H1 (cell line): ENCODE measurements at regions not wholly inside any gene's neighbourhood (a gene's known extent, or its start where the extent isn't known, plus 50 kb on each side); places are given as distances from the start of the nearest gene placed in this dataset.
A peak's percentile ranks its signal among the peaks of the same experiment; 100 is the strongest.

ENCODE experiments used
- CTCF ChIA-PET: fragments of 300-600 bp; sonication (Branson Sonifier 250); formaldehyde crosslinking; loops from one replicate; lab custom pipeline; 2021; ENCODE audit not compliant: partially characterized antibody; lab: Charles Lee
- POLR2A ChIA-PET: fragments of 300-600 bp; sonication (Branson Sonifier 250); formaldehyde crosslinking; loops from one replicate; lab custom pipeline; 2021; ENCODE audit warnings: inconsistent platforms; ENCODE audit not compliant: partially characterized antibody; lab: Charles Lee
- DNase-seq, 2 experiments: peaks; one replicate each; pipeline versions ENCODE4 v3.0.0 to v3.0.0-alpha.2; 2010 to 2022; ENCODE audit warnings: low spot score in 2 of 2, low read depth in 1 of 2, mixed read lengths in 1 of 2
- FAIRE-seq: peaks from 2 replicates; lab custom pipeline; 2011; peaks lifted over from hg19 to GRCh38; lab: Jason Lieb, UNC
- H2AFZ ChIP-seq: 2 replicates; pipeline ENCODE4 v1.8.1; 2012; ENCODE audit warnings: low read length, inconsistent platforms
- H2AK5ac ChIP-seq: 2 replicates; pipeline ENCODE4 v1.6.1; 2013; ENCODE audit warnings: low read depth, low read length
- H2BK120ac ChIP-seq: replicated peaks from 2 replicates; pipeline ENCODE3; 2013; ENCODE audit warnings: low read depth, low read length, inconsistent platforms
- H2BK12ac ChIP-seq: 2 replicates; pipeline ENCODE4 v1.6.1; 2013; ENCODE audit warnings: low read depth, low read length
- H2BK15ac ChIP-seq: 2 replicates; pipeline ENCODE4 v1.6.1; 2013; ENCODE audit warnings: low read length
- H2BK20ac ChIP-seq: 2 replicates; pipeline ENCODE4 v1.6.1; 2013; ENCODE audit warnings: low read length
- H2BK5ac ChIP-seq: 2 replicates; pipeline ENCODE4 v1.6.1; 2013; ENCODE audit warnings: low read depth, low read length
- H3K14ac ChIP-seq: 2 replicates; pipeline ENCODE4 v1.6.1; 2013; ENCODE audit warnings: inconsistent platforms; ENCODE audit not compliant: insufficient read length
- H3K18ac ChIP-seq: 2 replicates; pipeline ENCODE4 v1.6.1; 2013; ENCODE audit warnings: low read length; ENCODE audit errors: extremely low read depth
- H3K23ac ChIP-seq: 2 replicates; pipeline ENCODE4 v1.6.1; 2013; ENCODE audit warnings: inconsistent platforms; ENCODE audit not compliant: insufficient read length
- H3K23me2 ChIP-seq: 2 replicates; pipeline ENCODE4 v1.6.1; 2013; ENCODE audit warnings: low read depth, low read length
- H3K27ac ChIP-seq: 2 replicates; pipeline ENCODE4 v1.6.1; 2011; ENCODE audit warnings: low read depth, low read length, inconsistent platforms
- H3K27me3 ChIP-seq, 4 experiments: replicated peaks in 1 of 4; 1 replicate in 1 of 4; 2 replicates in 3 of 4; pipeline versions ENCODE4 v1.6.1 to v1.8.1; 2011 to 2013; ENCODE audit warnings: low read length in 3 of 4, mild to moderate bottlenecking in 3 of 4, inconsistent platforms in 2 of 4, mixed read lengths in 2 of 4, moderate library complexity in 1 of 4; ENCODE audit not compliant: control insufficient read depth in 3 of 4, insufficient read depth in 3 of 4; ENCODE audit errors: extremely low read depth in 1 of 4
- H3K36me3 ChIP-seq, 4 experiments: 2 replicates each; pipeline versions ENCODE4 v1.6.1 to v1.8.1; 2011 to 2013; ENCODE audit warnings: mild to moderate bottlenecking in 4 of 4, low read length in 3 of 4, moderate library complexity in 2 of 4, control low read depth in 1 of 4, inconsistent platforms in 1 of 4; ENCODE audit not compliant: insufficient read depth in 4 of 4, control insufficient read depth in 2 of 4
- H3K4ac ChIP-seq: replicated peaks from 2 replicates; pipeline ENCODE3; 2013; ENCODE audit warnings: low read length, low read depth, mixed read lengths, inconsistent platforms; ENCODE audit not compliant: insufficient read length
- H3K4me1 ChIP-seq, 4 experiments: replicated peaks in 1 of 4; 1 replicate in 1 of 4; 2 replicates in 3 of 4; pipeline versions ENCODE4 v1.6.1 to v1.8.1; 2011 to 2013; ENCODE audit warnings: low read length in 3 of 4, inconsistent platforms in 2 of 4, mixed read lengths in 1 of 4; ENCODE audit not compliant: insufficient read depth in 4 of 4, control insufficient read depth in 3 of 4
- H3K4me2 ChIP-seq, 2 experiments: 2 replicates each; pipeline versions ENCODE4 v1.6.1 to v1.8.1; 2011 to 2013; ENCODE audit warnings: low read depth in 2 of 2, low read length in 2 of 2, control low read depth in 1 of 2, inconsistent platforms in 1 of 2, mild to moderate bottlenecking in 1 of 2; ENCODE audit not compliant: insufficient read depth in 1 of 2
- H3K4me3 ChIP-seq, 4 experiments: fragments of 200-600, 300-600 bp in 1 of 4; sonication (generic), shearing (Covaris generic), sonication (Bioruptor Twin) in 1 of 4; 2 replicates each; pipeline versions ENCODE4 v1.5.1 to v1.8.1; 2011 to 2016; ENCODE audit warnings: low read length in 4 of 4, low read depth in 3 of 4, control low read depth in 2 of 4, inconsistent platforms in 2 of 4, mild to moderate bottlenecking in 2 of 4, mixed read lengths in 1 of 4, moderate library complexity in 1 of 4; ENCODE audit not compliant: insufficient read depth in 2 of 4; ENCODE audit errors: extremely low read depth in 1 of 4
- H3K56ac ChIP-seq: replicated peaks from 2 replicates; pipeline ENCODE3; 2013; ENCODE audit warnings: low read depth, mild to moderate bottlenecking, mixed read lengths, low read length, inconsistent platforms; ENCODE audit not compliant: insufficient read length
- H3K79me1 ChIP-seq: 2 replicates; pipeline ENCODE4 v1.6.1; 2013; ENCODE audit warnings: low read depth, low read length, control low read depth
- H3K79me2 ChIP-seq, 2 experiments: 2 replicates each; pipeline versions ENCODE4 v1.6.1 to v1.8.1; 2012 to 2013; ENCODE audit warnings: low read length in 2 of 2, mild to moderate bottlenecking in 2 of 2, inconsistent platforms in 1 of 2; ENCODE audit not compliant: insufficient read depth in 2 of 2, control insufficient read depth in 1 of 2
- H3K9ac ChIP-seq, 4 experiments: replicated peaks in 1 of 4; 1 replicate in 1 of 4; 2 replicates in 3 of 4; pipeline versions ENCODE4 v1.6.1 to v1.8.1; 2011 to 2013; ENCODE audit warnings: low read depth in 3 of 4, low read length in 3 of 4, control low read depth in 2 of 4, mild to moderate bottlenecking in 2 of 4, moderate library complexity in 2 of 4, inconsistent platforms in 1 of 4; ENCODE audit errors: extremely low read depth in 1 of 4
- H3K9me3 ChIP-seq, 2 experiments: 2 replicates each; pipeline versions ENCODE4 v1.6.1 to v1.8.1; 2012 to 2013; ENCODE audit warnings: mild to moderate bottlenecking in 2 of 2, moderate library complexity in 2 of 2, control low read depth in 1 of 2, inconsistent platforms in 1 of 2, low read depth in 1 of 2, low read length in 1 of 2, mixed read lengths in 1 of 2; ENCODE audit not compliant: insufficient read depth in 2 of 2
- H4K20me1 ChIP-seq, 2 experiments: replicated peaks in 1 of 2; 2 replicates each; pipeline versions ENCODE3 to v1.8.1; 2011 to 2013; ENCODE audit warnings: inconsistent platforms in 2 of 2, low read length in 2 of 2, mild to moderate bottlenecking in 1 of 2; ENCODE audit not compliant: insufficient read depth in 2 of 2, control insufficient read depth in 1 of 2
- H4K5ac ChIP-seq: 2 replicates; pipeline ENCODE4 v1.6.1; 2013; ENCODE audit warnings: low read length, low read depth, mixed read lengths, inconsistent platforms; ENCODE audit not compliant: insufficient read length
- H4K8ac ChIP-seq: 2 replicates; pipeline ENCODE4 v1.8.0; 2013; ENCODE audit warnings: mild to moderate bottlenecking, moderate library complexity, low read length, inconsistent platforms; ENCODE audit not compliant: insufficient read depth; ENCODE audit errors: extremely low read depth
- H4K91ac ChIP-seq: replicated peaks from 2 replicates; pipeline ENCODE3; 2013; ENCODE audit warnings: low read length, mixed read lengths, inconsistent platforms; ENCODE audit not compliant: insufficient read length
- BACH1 ChIP-seq: IDR thresholded peaks from 2 replicates; pipeline ENCODE4 v1.6.1; 2012; ENCODE audit warnings: low read length, improper control_type of control experiment
- BCL11A ChIP-seq, 2 experiments: IDR thresholded peaks; one replicate each; pipeline ENCODE4 v1.6.1; 2011; ENCODE audit warnings: low read depth in 2 of 2, low read length in 2 of 2, mild to moderate bottlenecking in 2 of 2
- FOSL1 ChIP-seq: IDR thresholded peaks from 2 replicates; pipeline ENCODE4 v1.6.1; 2011; ENCODE audit warnings: mild to moderate bottlenecking, low read depth, low read length, moderate library complexity; ENCODE audit not compliant: insufficient read depth
- HDAC6 ChIP-seq: IDR thresholded peaks from one replicate; pipeline ENCODE4 v1.7.1; 2012; ENCODE audit warnings: low read depth, mild to moderate bottlenecking, inconsistent platforms, low read length, moderate library complexity
- RAD21 ChIP-seq, 2 experiments: IDR thresholded peaks in 1 of 2; conservative IDR thresholded peaks in 1 of 2; 2 replicates each; pipeline ENCODE4 v1.6.1; 2011; ENCODE audit warnings: low read depth in 2 of 2, low read length in 2 of 2, improper control_type of control experiment in 1 of 2, inconsistent platforms in 1 of 2, mild to moderate bottlenecking in 1 of 2, moderate library complexity in 1 of 2
- SUZ12 ChIP-seq: fragments of 200-600 bp; sonication (generic); IDR thresholded peaks from 2 replicates; pipeline ENCODE4 v1.6.1; 2012; ENCODE audit warnings: mild to moderate bottlenecking, inconsistent platforms, low read length, moderate library complexity, mixed read lengths
- ZNF274 ChIP-seq: IDR thresholded peaks from 2 replicates; pipeline ENCODE4 v1.7.0; 2012; ENCODE audit warnings: low read length, borderline replicate concordance; ENCODE audit errors: extremely low read depth
- WGBS, 2 experiments: shearing (Covaris generic) in 1 of 2; methylation state at CpG; one replicate each; pipeline versions ENCODE4 v1.1.6 to v1.1.7; 2013 to 2015; ENCODE audit warnings: low lambda C conversion rate in 2 of 2, mixed read lengths in 2 of 2, inconsistent platforms in 1 of 2, low coverage in 1 of 2, missing lambda C conversion rate in 1 of 2; ENCODE audit not compliant: insufficient replicate concordance in 2 of 2, insufficient coverage in 1 of 2, insufficient read length in 1 of 2; ENCODE audit errors: extremely low coverage in 1 of 2, missing lambda C conversion rate in 1 of 2; 5-methylcytosine and 5-hydroxymethylcytosine counted together

DNA sequence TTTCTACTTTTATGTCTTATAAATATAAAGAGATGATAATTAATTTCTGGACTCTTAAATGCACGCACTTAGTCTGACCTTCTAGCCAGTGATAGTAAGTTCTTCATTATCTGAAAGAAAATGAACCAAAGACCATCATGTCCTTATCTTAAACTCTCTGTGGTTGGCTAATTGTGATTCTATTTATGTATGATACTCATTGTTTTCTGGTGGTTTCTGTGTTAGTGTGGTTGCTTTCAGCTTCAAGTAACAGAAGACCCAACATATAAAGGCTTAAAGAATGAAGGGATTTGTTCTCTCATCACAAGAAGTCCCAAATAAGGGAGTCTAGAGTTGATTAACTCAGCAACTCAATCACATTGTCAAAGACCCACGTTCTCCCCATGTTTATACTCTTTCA, 225.2 kb upstream of the TANK start:
- CTCF ChIA-PET, result interaction anchor here (1.0 to 1.5 kb wide), 2 partner anchors 9 to 36 kb away, joined by 3 read pairs; no protein-coding TSS in a partner anchor
- no peak overlapping the region for H3K4me3 ChIP-seq
- no peak overlapping the region for H2BK20ac ChIP-seq
- peak overlapping the region; percentile 17; the same call in 1 of the 2 replicates for H2AFZ ChIP-seq
- H3K9ac ChIP-seq, result no peak overlapping the region
- H2BK15ac ChIP-seq, result no peak overlapping the region
- H4K91ac ChIP-seq, result no peak overlapping the region
- no peak overlapping the region for H3K23ac ChIP-seq
- no peak for FAIRE-seq
- 0 out of 4 replicates have a peak, but pooled peaks cover 0 to 3% of the 10 kb centered on the region in 2 experiments for H3K9me3 ChIP-seq
- H4K20me1 ChIP-seq, result no peaks in the 10 kb centered on the region
- no peak overlapping the region for H2BK120ac ChIP-seq
- H3K14ac ChIP-seq, result no peak overlapping the region
- WGBS, 2 experiments, result 91% methylated on average over 2 of the region's 2 CpGs; no CpG with 5 or more reads in 1 of the 2 experiments
- no peak overlapping the region for H3K18ac ChIP-seq
- H3K27me3 ChIP-seq, result no peaks in the 10 kb centered on the region
- H3K4me2 ChIP-seq, result no peak overlapping the region
- POLR2A ChIA-PET, result no interaction called here
- DNase-seq, result no peak
- H3K4ac ChIP-seq, result no peak overlapping the region
- H4K8ac ChIP-seq, result no peak overlapping the region
- H3K79me2 ChIP-seq, result no peaks in the 10 kb centered on the region
- H2BK12ac ChIP-seq, result no peak overlapping the region
- H3K36me3 ChIP-seq, result no peaks in the 10 kb centered on the region
- H3K56ac ChIP-seq, result no peak overlapping the region
- H3K27ac ChIP-seq, result no peak overlapping the region
- H3K79me1 ChIP-seq, result no peaks in the 10 kb centered on the region
- no peak for TF ChIP-seq SUZ12
- TF ChIP-seq ZNF274, result no peak
- TF ChIP-seq BACH1, result no peak
- no peak for TF ChIP-seq FOSL1
- no peak for TF ChIP-seq BCL11A (IDR thresholded peaks at IDR 0.05; ENCODE audit: low read depth in 2 of 2, low read length in 2 of 2)
- TF ChIP-seq RAD21 (IDR thresholded peaks at IDR 0.05 in 1 of 2, conservative IDR thresholded peaks at IDR 0.05 in 1 of 2; ENCODE audit: low read depth in 2 of 2, low read length in 2 of 2), result no peak
- TF ChIP-seq HDAC6, result no peak
- no peaks in the 10 kb centered on the region for H3K23me2 ChIP-seq
- H2AK5ac ChIP-seq, result no peak overlapping the region
- H3K4me1 ChIP-seq, result no peaks in the 10 kb centered on the region
- H2BK5ac ChIP-seq, result no peak overlapping the region
- H4K5ac ChIP-seq, result no peak overlapping the region
